UCSD-AML1 (cell line): ENCODE measurements at regions not wholly inside any gene's neighbourhood (a gene's known extent, or its start where the extent isn't known, plus 50 kb on each side); places are given as distances from the start of the nearest gene placed in this dataset.
"Not testable (repeated sequence)": the region's sequence is repeated elsewhere in the genome, so short reads cannot be mapped to it uniquely, and the experiment has no call there.

ENCODE experiments used
- DNase-seq: peaks from one replicate; lab custom pipeline; 2025; ENCODE audit not compliant: unreplicated experiment; lab: John Stamatoyannopoulos, UW

DNA sequence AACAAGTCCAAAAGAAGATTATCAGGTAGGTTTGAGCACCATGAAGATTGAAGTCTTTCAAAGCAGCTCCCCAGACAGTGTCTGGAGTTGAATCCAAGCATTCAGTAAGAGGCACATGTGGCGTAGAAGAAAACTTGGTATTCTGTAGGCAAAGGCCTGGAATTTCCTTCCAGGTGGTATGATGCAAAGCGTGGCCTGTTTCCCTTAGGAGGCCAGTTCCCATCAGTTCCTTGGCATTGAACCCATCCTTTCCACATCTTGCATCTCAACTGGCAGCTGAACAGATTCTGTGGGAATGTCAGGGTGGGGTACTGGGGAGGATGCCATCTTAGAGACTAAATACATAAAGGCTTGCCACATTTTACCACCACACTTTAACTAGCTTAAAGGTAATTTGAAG is 516.0 kb downstream of the BTBD3 start:
- no peak for DNase-seq

DNA sequence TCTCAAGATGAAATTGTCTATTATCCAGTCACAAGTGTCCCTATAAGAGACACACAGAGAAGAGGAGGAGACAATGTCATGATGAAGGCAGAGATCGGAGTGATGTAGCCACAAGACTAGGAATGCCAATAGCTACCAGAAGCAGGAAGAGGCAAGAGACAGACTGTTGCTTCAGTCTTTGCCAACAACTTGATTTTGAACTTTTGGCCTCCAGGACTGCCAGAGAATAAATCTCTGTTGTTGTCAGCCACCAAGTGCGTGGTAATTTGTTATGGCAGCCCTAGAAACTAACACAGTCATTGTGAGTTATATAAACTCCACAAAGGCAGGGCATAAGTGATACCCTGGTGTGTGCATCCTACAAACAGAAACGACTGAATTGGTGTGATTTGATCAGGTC is 517.0 kb downstream of the BTBD3 start:
- DNase-seq, result no peak

DNA sequence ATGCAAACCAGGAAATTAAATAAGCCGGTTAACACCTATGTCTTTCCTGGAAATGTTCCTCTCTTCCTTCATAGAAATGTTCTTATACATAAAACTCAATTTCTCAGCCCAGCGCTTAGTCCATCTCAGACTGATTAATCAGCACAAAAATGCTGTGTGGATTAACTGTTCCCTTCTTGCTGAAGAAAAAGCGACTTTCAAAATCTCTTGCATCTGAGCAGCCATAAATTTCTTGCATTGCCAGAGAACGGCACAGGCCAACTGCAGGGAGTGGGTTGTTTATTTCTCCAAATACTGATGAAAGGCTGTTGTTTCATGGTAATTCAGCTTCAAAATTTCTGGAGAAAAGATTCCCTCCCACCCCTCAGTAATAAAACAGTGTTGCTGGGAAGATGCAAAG is 517.6 kb downstream of the BTBD3 start:
- no peak for DNase-seq

GRCh38 chr20:12453711-12454110 is 536.0 kb downstream of the BTBD3 start:
- no peak for DNase-seq

- DNase-seq, result no peak
These were observed 537.5 kb downstream of the BTBD3 start for GRCh38 chr20:12455148-12455547.

GRCh38 chr20:12458241-12458640 is 540.5 kb downstream of the BTBD3 start:
- DNase-seq, result no peak

- DNase-seq, result no peak
These were observed 544.7 kb upstream of the SPTLC3 start for GRCh38 chr20:12464036-12464435.

GRCh38 chr20:12466915-12467314 is 541.9 kb upstream of the SPTLC3 start:
- DNase-seq, result no peak

DNA sequence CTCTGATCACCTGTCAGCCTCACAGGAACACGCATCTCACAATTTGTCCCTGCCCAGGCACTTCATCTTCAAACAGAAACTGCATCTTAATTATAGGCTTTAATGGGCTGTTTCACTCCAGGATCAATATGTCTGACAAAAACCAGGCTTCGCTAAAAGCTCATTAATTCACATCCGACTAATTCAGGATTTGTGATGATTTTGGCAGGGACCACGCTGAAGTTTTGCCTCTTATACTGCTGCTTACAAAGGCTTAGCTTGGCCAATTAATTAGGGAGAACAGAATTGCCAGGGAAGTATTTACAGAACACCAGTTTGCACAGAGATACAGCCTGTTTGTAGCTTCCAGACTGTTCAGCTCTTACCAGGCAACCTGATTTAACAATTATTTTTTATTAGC is 541.0 kb upstream of the SPTLC3 start:
- DNase-seq, result no peak

- no peak for DNase-seq
These were observed 526.1 kb upstream of the SPTLC3 start for GRCh38 chr20:12482661-12483060.

GRCh38 chr20:12502443-12502842 is 506.3 kb upstream of the SPTLC3 start:
- DNase-seq, result no peak

- no peak for DNase-seq
These were observed 504.0 kb upstream of the SPTLC3 start for GRCh38 chr20:12504779-12505178.

- no peak for DNase-seq
These were observed 497.3 kb upstream of the SPTLC3 start for GRCh38 chr20:12511499-12511898.

- DNase-seq, result no peak
These were observed 496.0 kb upstream of the SPTLC3 start for GRCh38 chr20:12512755-12513154.

DNA sequence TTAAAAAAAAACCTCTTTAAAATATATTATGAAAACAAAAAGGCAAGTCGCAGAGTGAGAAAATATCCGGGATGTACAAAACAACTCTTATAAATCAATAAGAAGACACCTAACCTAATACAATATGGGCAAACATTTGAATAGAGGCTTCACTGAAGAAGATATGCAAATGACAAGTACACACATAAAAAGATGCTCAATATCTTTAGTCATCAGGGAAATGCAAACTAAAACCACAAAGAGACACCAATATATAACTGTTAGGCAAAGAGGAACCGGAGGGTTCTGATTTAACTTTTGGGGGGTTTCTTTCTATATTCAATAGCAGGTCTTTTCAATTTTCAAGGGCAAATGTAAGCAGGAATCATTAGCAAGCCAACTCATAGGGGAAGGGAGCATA is 480.7 kb upstream of the SPTLC3 start:
- DNase-seq, result no peak

DNA sequence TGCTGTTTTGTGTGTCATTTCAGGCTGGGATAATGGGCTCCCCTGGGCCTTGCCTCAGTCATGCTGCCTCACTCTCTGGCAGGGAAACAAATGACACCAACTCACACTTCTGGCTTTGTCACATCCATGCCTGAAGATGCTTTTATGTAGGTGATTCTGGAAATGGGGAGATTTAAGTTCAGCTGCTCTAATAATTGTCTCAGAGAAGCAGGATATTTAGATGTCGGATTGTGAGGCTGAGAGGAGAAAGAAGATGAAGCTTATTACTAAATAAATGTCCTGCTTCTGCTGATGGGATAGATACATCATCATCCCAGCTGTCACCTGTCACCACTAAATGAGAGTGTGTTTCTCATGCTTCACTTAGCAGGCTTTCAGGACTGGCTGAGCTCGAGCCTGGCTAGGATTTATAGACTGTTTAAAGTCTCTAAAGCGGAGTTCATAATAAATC is 480.2 kb upstream of the SPTLC3 start:
- no peak for DNase-seq

DNA sequence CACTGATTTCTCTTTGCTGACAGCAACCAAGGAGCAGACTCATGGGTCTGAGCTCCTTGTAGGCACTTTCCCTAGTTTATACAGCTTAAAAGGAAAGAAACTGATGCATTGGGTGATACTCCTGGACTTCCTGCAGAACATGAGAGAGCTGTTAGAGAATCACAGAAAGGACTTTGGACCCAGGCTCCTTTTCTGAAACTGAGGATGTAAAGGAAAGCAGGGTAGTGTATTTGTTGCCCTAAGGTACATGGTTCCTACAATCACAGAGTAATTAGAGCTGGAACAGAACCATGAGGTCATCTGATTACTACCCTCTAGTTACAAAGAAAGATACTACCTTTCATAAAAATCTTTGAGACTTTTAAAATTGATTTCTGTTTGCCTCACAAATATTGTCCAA is 477.1 kb upstream of the SPTLC3 start:
- DNase-seq, result no peak

- DNase-seq, result no peak
These were observed 473.5 kb upstream of the SPTLC3 start for GRCh38 chr20:12535316-12535715.

- no peak for DNase-seq
These were observed 473.0 kb upstream of the SPTLC3 start for GRCh38 chr20:12535770-12536169.

DNA sequence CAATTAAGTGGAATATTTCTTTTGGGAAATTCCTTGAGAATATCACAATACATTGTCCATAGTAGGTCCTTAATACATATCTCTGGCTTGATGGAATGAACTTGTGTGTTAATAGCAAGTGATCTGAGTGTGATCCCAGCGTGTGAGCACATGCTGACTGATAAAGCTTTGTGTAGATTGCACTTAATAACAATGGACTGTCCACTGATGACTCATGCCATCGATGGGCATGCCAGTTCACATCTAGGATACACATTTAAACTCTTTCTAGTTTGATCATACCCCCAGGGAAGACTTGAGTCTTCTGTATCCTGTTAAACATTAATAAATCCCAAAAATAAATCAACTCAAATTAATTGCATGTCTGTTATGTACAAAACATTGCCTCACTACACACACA is 454.3 kb upstream of the SPTLC3 start:
- no peak for DNase-seq

GRCh38 chr20:12555369-12555768 is 453.4 kb upstream of the SPTLC3 start:
- DNase-seq, result no peak

- DNase-seq, result not testable (repeated sequence)
These were observed 452.9 kb upstream of the SPTLC3 start for GRCh38 chr20:12555849-12556248.

DNA sequence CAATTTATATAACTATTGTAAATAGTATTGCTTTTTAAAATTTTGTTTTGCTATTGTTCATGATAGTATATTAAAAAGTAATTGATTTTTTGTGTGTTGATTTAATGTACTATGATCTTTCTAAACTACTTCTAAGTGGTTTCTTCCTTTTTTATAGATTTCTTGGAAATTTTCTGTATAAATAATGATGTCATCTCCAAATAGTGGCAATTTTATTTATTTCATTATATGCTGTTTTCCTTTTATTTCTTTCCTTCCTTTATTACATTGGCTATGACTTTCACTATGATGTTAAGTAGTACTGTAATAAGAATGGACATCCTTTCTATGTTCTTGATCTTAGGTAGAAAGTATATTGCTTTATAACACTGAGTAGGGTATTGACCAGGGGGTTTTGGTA is 451.5 kb upstream of the SPTLC3 start:
- DNase-seq, result no peak

- no peak for DNase-seq
These were observed 443.8 kb upstream of the SPTLC3 start for GRCh38 chr20:12564979-12565378.
